ENCODE measurements at regions not wholly inside any gene's neighbourhood (a gene's known extent, or its start where the extent isn't known, plus 50 kb on each side); places are given as distances from the start of the nearest gene placed in this dataset.

- Histone ChIP-seq H3K27ac (ENCODE audit: low read depth in 2 of 2, low read length in 1 of 2) (no peak overlapping the region), H3K9ac (no peak overlapping the region), H2AFZ (ENCODE audit: low read depth) (no peak overlapping the region), H4K20me1 (ENCODE audit: insufficient read depth) (no peaks in the 10 kb centered on the region), H3K4me3 (ENCODE audit: low read depth in 2 of 2, low read length in 1 of 2) (no peak overlapping the region), H3F3A (replicated peaks; ENCODE audit: insufficient read depth) (no peaks in the 10 kb centered on the region), H3K36me3 (replicated peaks in 1 of 2; ENCODE audit: control insufficient read depth in 1 of 2, insufficient read depth in 2 of 2, low read length in 1 of 2) (no peaks in the 10 kb centered on the region), H3K79me2 (ENCODE audit: insufficient read depth) (no peaks in the 10 kb centered on the region), H3K9me2 (no peaks in the 10 kb centered on the region), H3K9me3 (no peaks in the 10 kb centered on the region), H3K4me1 (ENCODE audit: control insufficient read depth in 1 of 2, insufficient read depth in 2 of 2, low read depth in 1 of 2, low read length in 1 of 2) (peaks cover 0 to 10% of the 10 kb centered on the region in 2 experiments; a peak in 1 of 4 replicates), H3K27me3 (ENCODE audit: insufficient read depth) (peaks cover 28% of the 10 kb centered on the region), H3K4me2 (no peak overlapping the region)
- ChIA-PET CTCF (interaction anchor here (9.6 kb wide), 1 partner anchor 84 kb away, joined by 52 read pairs; the partner anchor contains the start of gene EFNB1), POLR2A (no interaction called here)
- no peak for DNase-seq
- 38% methylated on average over 7 of the region's 7 CpGs for WGBS (ENCODE audit: low lambda C conversion rate)
- TF ChIP-seq YY1 (IDR thresholded peaks at IDR 0.05; ENCODE audit: low read depth) (no peak), ZBTB33 (IDR thresholded peaks at IDR 0.05; ENCODE audit: borderline replicate concordance, low read depth) (no peak), RXRA (IDR thresholded peaks at IDR 0.05; ENCODE audit: borderline replicate concordance, low read depth) (no peak), CHD2 (IDR thresholded peaks at IDR 0.05; ENCODE audit: low read length, partially characterized antibody) (no peak)
Observed at GRCh38 chrX:68913249-68913547, 84.4 kb downstream of the EFNB1 start.

- H3K9me3 ChIP-seq: no peaks in the 10 kb centered on the region
- CTCF ChIA-PET: interaction anchor here (2.0 to 9.6 kb wide), 3 partner anchors 36 to 84 kb away, joined by 4 to 52 read pairs (median 10); partner anchors contain the start of gene EFNB1
- H4K20me1 ChIP-seq (ENCODE audit: insufficient read depth): no peaks in the 10 kb centered on the region
- no peaks in the 10 kb centered on the region for H3F3A ChIP-seq (replicated peaks; ENCODE audit: insufficient read depth)
- TF ChIP-seq RXRA (IDR thresholded peaks at IDR 0.05; ENCODE audit: borderline replicate concordance, low read depth): no peak
- TF ChIP-seq CTCF (IDR thresholded peaks at IDR 0.05): no peak
- no peak for TF ChIP-seq ZBTB33 (IDR thresholded peaks at IDR 0.05; ENCODE audit: borderline replicate concordance, low read depth)
- TF ChIP-seq FOXM1 (IDR thresholded peaks at IDR 0.05; ENCODE audit: low read depth): no peak
- H3K27me3 ChIP-seq (ENCODE audit: insufficient read depth): peaks cover 28% of the 10 kb centered on the region
- 49% methylated on average over 7 of the region's 26 CpGs for WGBS (ENCODE audit: low lambda C conversion rate)
- POLR2A ChIA-PET: no interaction called here
- H3K9me2 ChIP-seq: no peaks in the 10 kb centered on the region
- peaks cover 0 to 12% of the 10 kb centered on the region in 2 experiments; a peak in 1 of 4 replicates for H3K4me1 ChIP-seq (ENCODE audit: control insufficient read depth in 1 of 2, insufficient read depth in 2 of 2, low read depth in 1 of 2, low read length in 1 of 2)
- no peaks in the 10 kb centered on the region for H3K79me2 ChIP-seq (ENCODE audit: insufficient read depth)
- no peak overlapping the region for H2AFZ ChIP-seq (ENCODE audit: low read depth)
- no peak overlapping the region for H3K4me3 ChIP-seq (ENCODE audit: low read depth in 2 of 2, low read length in 1 of 2)
- H3K4me2 ChIP-seq: no peak overlapping the region
- H3K36me3 ChIP-seq (replicated peaks in 1 of 2; ENCODE audit: control insufficient read depth in 1 of 2, insufficient read depth in 2 of 2, low read length in 1 of 2): no peaks in the 10 kb centered on the region
- no peak for DNase-seq
- no peak overlapping the region for H3K27ac ChIP-seq (ENCODE audit: low read depth in 2 of 2, low read length in 1 of 2)
- H3K9ac ChIP-seq: no peak overlapping the region
Observed at GRCh38 chrX:68912113-68912512, 83.3 kb downstream of the EFNB1 start.

Measured in SK-N-SH (cell line).